ENCODE measurements at regions not wholly inside any gene's neighbourhood (a gene's known extent, or its start where the extent isn't known, plus 50 kb on each side); places are given as distances from the start of the nearest gene placed in this dataset.

- Histone ChIP-seq H3K36me3 (ENCODE audit: control insufficient read depth in 2 of 2, insufficient read depth in 1 of 2, low read length in 2 of 2) (no peaks in the 10 kb centered on the region; a peak in 1 of 3 replicates), H3K4me3 (ENCODE audit: low read depth, low read length) (no peak overlapping the region), H3K27ac (ENCODE audit: extremely low read depth, low read depth, low read length) (no peak overlapping the region), H3K4me1 (ENCODE audit: control insufficient read depth, insufficient read depth, low read length) (no peaks in the 10 kb centered on the region), H3K9me3 (ENCODE audit: control insufficient read depth, insufficient read depth, low read depth, low read length) (no peaks in the 10 kb centered on the region)
- POLR2A ChIA-PET = no interaction called here
- TF ChIP-seq ZFP41 (tag by site-specific recombination; IDR thresholded peaks at IDR 0.05; ENCODE audit: borderline replicate concordance) (no peak), ZNF571 (tag by site-specific recombination; IDR thresholded peaks at IDR 0.05) (no peak), ZNF555 (tag by site-specific recombination; conservative IDR thresholded peaks at IDR 0.05) (no peak), ZNF529 (tag by site-specific recombination; IDR thresholded peaks at IDR 0.05; ENCODE audit: insufficient replicate concordance) (no peak), ZNF341 (tag by site-specific recombination; IDR thresholded peaks at IDR 0.05; ENCODE audit: low read depth) (no peak), ZNF658 (tag by site-specific recombination; IDR thresholded peaks at IDR 0.05) (no peak)
- TF ChIP-seq, protein P1, sequence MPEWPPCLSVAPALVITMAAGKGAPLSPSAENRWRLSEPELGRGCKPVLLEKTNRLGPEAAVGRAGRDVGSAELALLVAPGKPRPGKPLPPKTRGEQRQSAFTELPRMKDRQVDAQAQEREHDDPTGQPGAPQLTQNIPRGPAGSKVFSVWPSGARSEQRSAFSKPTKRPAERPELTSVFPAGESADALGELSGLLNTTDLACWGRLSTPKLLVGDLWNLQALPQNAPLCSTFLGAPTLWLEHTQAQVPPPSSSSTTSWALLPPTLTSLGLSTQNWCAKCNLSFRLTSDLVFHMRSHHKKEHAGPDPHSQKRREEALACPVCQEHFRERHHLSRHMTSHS (tag by site-specific recombination; IDR thresholded peaks at IDR 0.05) = no peak
- CTCF ChIA-PET = interaction anchor here (0.6 to 1.9 kb wide), 5 partner anchors 10 to 583 kb away, joined by 3 to 8 read pairs (median 4); no protein-coding TSS in a partner anchor
Observed at GRCh38 chr19:29013325-29013724, 199.6 kb downstream of the UQCRFS1 start.

- no peaks in the 10 kb centered on the region for H3K9me3 ChIP-seq (ENCODE audit: control insufficient read depth, insufficient read depth, low read depth, low read length)
- ChIA-PET POLR2A (no interaction called here), CTCF (interaction anchor here (0.8 to 1.9 kb wide), 3 partner anchors 11 to 514 kb away, joined by 3 to 8 read pairs (median 3); no protein-coding TSS in a partner anchor)
- TF ChIP-seq ZBTB6 (tag by site-specific recombination; IDR thresholded peaks at IDR 0.05) (no peak), YY2 (tag by site-specific recombination; IDR thresholded peaks at IDR 0.05) (no peak), TRIM28 (IDR thresholded peaks at IDR 0.05; ENCODE audit: borderline replicate concordance, low read length) (no peak), ZNF394 (tag by site-specific recombination; IDR thresholded peaks at IDR 0.05; ENCODE audit: borderline replicate concordance) (no peak), KLF17 (tag by site-specific recombination; IDR thresholded peaks at IDR 0.05) (no peak), ZNF274 (IDR thresholded peaks at IDR 0.05; ENCODE audit: low read length) (no peak), ZNF274 (tag by site-specific recombination; IDR thresholded peaks at IDR 0.05; ENCODE audit: borderline replicate concordance) (no peak)
- no peak overlapping the region for H3K27ac ChIP-seq (ENCODE audit: extremely low read depth, low read depth, low read length)
- no peak overlapping the region for H3K4me3 ChIP-seq (ENCODE audit: low read depth, low read length)
- no peaks in the 10 kb centered on the region; a peak in 1 of 3 replicates for H3K36me3 ChIP-seq (ENCODE audit: control insufficient read depth in 2 of 2, insufficient read depth in 1 of 2, low read length in 2 of 2)
- H3K4me1 ChIP-seq (ENCODE audit: control insufficient read depth, insufficient read depth, low read length) = no peaks in the 10 kb centered on the region
Observed at GRCh38 chr19:29012457-29012856, 200.5 kb downstream of the UQCRFS1 start.

GRCh38 chr19:29010276-29010675, 202.7 kb downstream of the UQCRFS1 start:
- POLR2A ChIA-PET = no interaction called here

More at GRCh38 chr19:29010276-29010675, 202.7 kb downstream of the UQCRFS1 start:
- H3K36me3 ChIP-seq (ENCODE audit: control insufficient read depth in 2 of 2, insufficient read depth in 1 of 2, low read length in 2 of 2) = no peaks in the 10 kb centered on the region
- no peak overlapping the region for H3K4me3 ChIP-seq (ENCODE audit: low read depth, low read length)
- H3K4me1 ChIP-seq (ENCODE audit: control insufficient read depth, insufficient read depth, low read length) = no peaks in the 10 kb centered on the region
- TF ChIP-seq ZBTB17 (tag by site-specific recombination; IDR thresholded peaks at IDR 0.05) (no peak), ZNF548 (tag by site-specific recombination; IDR thresholded peaks at IDR 0.05) (no peak), ZNF626 (tag by site-specific recombination; IDR thresholded peaks at IDR 0.05) (no peak), ZNF768 (tag by site-specific recombination; IDR thresholded peaks at IDR 0.05) (no peak), ZSCAN18 (tag by site-specific recombination; IDR thresholded peaks at IDR 0.05) (no peak), ZNF777 (tag by site-specific recombination; IDR thresholded peaks at IDR 0.05; ENCODE audit: borderline replicate concordance) (no peak), EGR2 (tag by site-specific recombination; IDR thresholded peaks at IDR 0.05; ENCODE audit: low read depth) (no peak), ZNF274 (IDR thresholded peaks at IDR 0.05; ENCODE audit: low read length) (no peak), ZNF274 (tag by site-specific recombination; IDR thresholded peaks at IDR 0.05; ENCODE audit: borderline replicate concordance) (no peak), ZNF10 (tag by site-specific recombination; IDR thresholded peaks at IDR 0.05) (no peak)
- CTCF ChIA-PET = no interaction called here
- H3K27ac ChIP-seq (ENCODE audit: extremely low read depth, low read depth, low read length) = no peak overlapping the region
- H3K9me3 ChIP-seq (ENCODE audit: control insufficient read depth, insufficient read depth, low read depth, low read length) = no peaks in the 10 kb centered on the region
